SK-N-SH treated with all-trans-retinoic acid at 6 μM for 48 hours (cell line): ENCODE measurements at regions not wholly inside any gene's neighbourhood (a gene's known extent, or its start where the extent isn't known, plus 50 kb on each side); places are given as distances from the start of the nearest gene placed in this dataset.

ENCODE experiments used
- ATAC-seq: fragments of 200-7000 bp; cut with Tn5 transposase; 3 replicates; pipeline ENCODE4 v1.9.1; 2020; ENCODE audit warnings: mild to moderate bottlenecking, moderate library complexity
- ARNTL ChIP-seq: fragments of 450-650 bp; formaldehyde crosslinking; IDR thresholded peaks from 2 replicates; pipeline ENCODE4 v1.5.0; 2020; ENCODE audit warnings: low read depth, mild to moderate bottlenecking, moderate library complexity, borderline replicate concordance
- BACH2 ChIP-seq: fragments of 250-450 bp; sonication (Bioruptor Pico); IDR thresholded peaks from 2 replicates; pipeline ENCODE4 v1.9.0; 2021; ENCODE audit warnings: mild to moderate bottlenecking, borderline replicate concordance
- CSDC2 ChIP-seq: fragments of 250-450 bp; sonication (Bioruptor Pico); IDR thresholded peaks from 2 replicates; pipeline ENCODE4 v1.5.0; 2020; ENCODE audit warnings: mild to moderate bottlenecking, moderate library complexity
- GLIS3 ChIP-seq: fragments of 250-450 bp; sonication (Bioruptor Pico); IDR thresholded peaks from 2 replicates; pipeline ENCODE4 v1.5.0; 2020; ENCODE audit warnings: mild to moderate bottlenecking, moderate library complexity
- ISL1 ChIP-seq: fragments of 250-450 bp; sonication (Bioruptor Pico); IDR thresholded peaks from 2 replicates; pipeline ENCODE4 v2.1.2; 2022; ENCODE audit warnings: mild to moderate bottlenecking, moderate library complexity
- OSR1 ChIP-seq: fragments of 250-450 bp; sonication (Bioruptor Pico); IDR thresholded peaks from 2 replicates; pipeline ENCODE4 v1.8.0; 2022; ENCODE audit warnings: moderate library complexity, mild to moderate bottlenecking, inconsistent platforms
- PPARA ChIP-seq: fragments of 250-450 bp; sonication (Bioruptor Pico); IDR thresholded peaks from 2 replicates; pipeline ENCODE4 v1.5.0; 2020; ENCODE audit warnings: mild to moderate bottlenecking, borderline replicate concordance
- RARB ChIP-seq: fragments of 250-450 bp; sonication (Bioruptor Pico); IDR thresholded peaks from 2 replicates; pipeline ENCODE4 v1.8.0; 2021; ENCODE audit warnings: mild to moderate bottlenecking, moderate library complexity
- SNAI2 ChIP-seq: fragments of 250-450 bp; sonication (Bioruptor Pico); IDR thresholded peaks from 2 replicates; pipeline ENCODE4 v1.5.0; 2020; ENCODE audit warnings: mild to moderate bottlenecking, moderate library complexity
- TCF4 ChIP-seq: fragments of 250-450 bp; sonication (Bioruptor Pico); IDR thresholded peaks from 2 replicates; pipeline ENCODE4 v1.8.0; 2021; ENCODE audit warnings: mild to moderate bottlenecking, moderate library complexity, borderline replicate concordance
- TOX ChIP-seq: fragments of 250-450 bp; sonication (Bioruptor Pico); IDR thresholded peaks from 2 replicates; pipeline ENCODE4 v1.8.0; 2021; ENCODE audit warnings: mild to moderate bottlenecking, moderate library complexity, borderline replicate concordance
- ZC3H10 ChIP-seq: fragments of 250-450 bp; sonication (Bioruptor Pico); IDR thresholded peaks from 2 replicates; pipeline ENCODE4 v1.5.1; 2021; ENCODE audit warnings: mild to moderate bottlenecking, moderate library complexity
- ZFP3 ChIP-seq: fragments of 250-450 bp; sonication (Bioruptor Pico); IDR thresholded peaks from 2 replicates; pipeline ENCODE4 v1.5.0; 2020; ENCODE audit warnings: mild to moderate bottlenecking, moderate library complexity
- ZFP30 ChIP-seq: fragments of 450-650 bp; formaldehyde crosslinking; IDR thresholded peaks from 2 replicates; pipeline ENCODE4 v1.5.0; 2022; ENCODE audit warnings: mild to moderate bottlenecking, moderate library complexity
- ZNF565 ChIP-seq: fragments of 450-650 bp; formaldehyde crosslinking; conservative IDR thresholded peaks from 2 replicates; pipeline ENCODE4 v1.5.0; 2020; ENCODE audit warnings: low read depth, mild to moderate bottlenecking, moderate library complexity
- ZNF70 ChIP-seq: fragments of 450-650 bp; formaldehyde crosslinking; IDR thresholded peaks from 2 replicates; pipeline ENCODE4 v1.5.0; 2020; ENCODE audit warnings: mild to moderate bottlenecking, moderate library complexity
- ZNF8 ChIP-seq: fragments of 450-650 bp; formaldehyde crosslinking; IDR thresholded peaks from 2 replicates; pipeline ENCODE4 v1.5.0; 2020; ENCODE audit warnings: mild to moderate bottlenecking, moderate library complexity
- TF ChIP-seq, protein P1 (sequence below): fragments of 250-450 bp; sonication (Bioruptor Pico); IDR thresholded peaks from 2 replicates; pipeline ENCODE4 v1.8.0; 2021; ENCODE audit warnings: low read depth, mild to moderate bottlenecking, moderate library complexity, borderline replicate concordance
- TF ChIP-seq, protein P2 (sequence below): fragments of 250-450 bp; sonication (Bioruptor Pico); IDR thresholded peaks from 2 replicates; pipeline ENCODE4 v1.5.1; 2021; ENCODE audit warnings: mild to moderate bottlenecking, moderate library complexity
- TF ChIP-seq, protein P3 (sequence below): fragments of 250-450 bp; sonication (Bioruptor Pico); IDR thresholded peaks from 2 replicates; pipeline ENCODE4 v1.5.1; 2020; ENCODE audit warnings: low read depth, mild to moderate bottlenecking, moderate library complexity
- TF ChIP-seq, protein P4 (sequence below): fragments of 250-450 bp; sonication (Bioruptor Pico); IDR thresholded peaks from 2 replicates; pipeline ENCODE4 v1.8.0; 2020; ENCODE audit warnings: mild to moderate bottlenecking, moderate library complexity, borderline replicate concordance
- TF ChIP-seq, protein P5 (sequence below): fragments of 250-450 bp; sonication (Bioruptor Pico); IDR thresholded peaks from 2 replicates; pipeline ENCODE4 v1.5.0; 2020; ENCODE audit warnings: mild to moderate bottlenecking, moderate library complexity

DNA sequence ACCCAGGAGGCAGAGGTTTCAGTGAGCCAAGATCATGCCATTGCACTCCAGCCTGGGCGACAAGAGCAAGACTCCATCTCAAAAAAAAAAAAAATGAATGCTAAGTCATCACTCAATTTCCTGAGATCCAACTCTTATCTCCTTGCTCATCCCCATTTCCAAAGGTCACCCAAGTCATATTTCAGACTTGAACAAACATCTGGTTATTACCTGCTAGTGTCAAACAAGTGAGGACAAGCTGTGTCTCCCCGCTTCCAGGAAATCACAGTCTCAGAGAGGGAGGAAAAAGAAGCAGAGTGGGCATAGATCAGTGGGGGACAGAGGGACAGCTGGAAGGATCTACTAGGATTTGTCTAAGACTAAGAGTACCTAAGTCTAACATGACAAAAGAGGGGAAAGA lies 147.5 kb upstream of the FUNDC1 start:
- TF ChIP-seq, protein P1, sequence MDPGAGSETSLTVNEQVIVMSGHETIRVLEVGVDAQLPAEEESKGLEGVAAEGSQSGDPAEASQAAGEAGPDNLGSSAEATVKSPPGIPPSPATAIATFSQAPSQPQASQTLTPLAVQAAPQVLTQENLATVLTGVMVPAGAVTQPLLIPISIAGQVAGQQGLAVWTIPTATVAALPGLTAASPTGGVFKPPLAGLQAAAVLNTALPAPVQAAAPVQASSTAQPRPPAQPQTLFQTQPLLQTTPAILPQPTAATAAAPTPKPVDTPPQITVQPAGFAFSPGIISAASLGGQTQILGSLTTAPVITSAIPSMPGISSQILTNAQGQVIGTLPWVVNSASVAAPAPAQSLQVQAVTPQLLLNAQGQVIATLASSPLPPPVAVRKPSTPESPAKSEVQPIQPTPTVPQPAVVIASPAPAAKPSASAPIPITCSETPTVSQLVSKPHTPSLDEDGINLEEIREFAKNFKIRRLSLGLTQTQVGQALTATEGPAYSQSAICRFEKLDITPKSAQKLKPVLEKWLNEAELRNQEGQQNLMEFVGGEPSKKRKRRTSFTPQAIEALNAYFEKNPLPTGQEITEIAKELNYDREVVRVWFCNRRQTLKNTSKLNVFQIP (CRISPR knock-in tag), result no peak
- TF ChIP-seq SNAI2 (CRISPR knock-in tag), result no peak
- no peak for TF ChIP-seq TOX
- TF ChIP-seq ZFP3 (CRISPR knock-in tag), result no peak
- TF ChIP-seq ZNF565 (CRISPR knock-in tag), result no peak
- TF ChIP-seq, protein P2, sequence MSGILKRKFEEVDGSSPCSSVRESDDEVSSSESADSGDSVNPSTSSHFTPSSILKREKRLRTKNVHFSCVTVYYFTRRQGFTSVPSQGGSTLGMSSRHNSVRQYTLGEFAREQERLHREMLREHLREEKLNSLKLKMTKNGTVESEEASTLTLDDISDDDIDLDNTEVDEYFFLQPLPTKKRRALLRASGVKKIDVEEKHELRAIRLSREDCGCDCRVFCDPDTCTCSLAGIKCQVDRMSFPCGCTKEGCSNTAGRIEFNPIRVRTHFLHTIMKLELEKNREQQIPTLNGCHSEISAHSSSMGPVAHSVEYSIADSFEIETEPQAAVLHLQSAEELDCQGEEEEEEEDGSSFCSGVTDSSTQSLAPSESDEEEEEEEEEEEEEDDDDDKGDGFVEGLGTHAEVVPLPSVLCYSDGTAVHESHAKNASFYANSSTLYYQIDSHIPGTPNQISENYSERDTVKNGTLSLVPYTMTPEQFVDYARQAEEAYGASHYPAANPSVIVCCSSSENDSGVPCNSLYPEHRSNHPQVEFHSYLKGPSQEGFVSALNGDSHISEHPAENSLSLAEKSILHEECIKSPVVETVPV (CRISPR knock-in tag), result no peak
- TF ChIP-seq BACH2 (CRISPR knock-in tag), result no peak
- TF ChIP-seq, protein P3, sequence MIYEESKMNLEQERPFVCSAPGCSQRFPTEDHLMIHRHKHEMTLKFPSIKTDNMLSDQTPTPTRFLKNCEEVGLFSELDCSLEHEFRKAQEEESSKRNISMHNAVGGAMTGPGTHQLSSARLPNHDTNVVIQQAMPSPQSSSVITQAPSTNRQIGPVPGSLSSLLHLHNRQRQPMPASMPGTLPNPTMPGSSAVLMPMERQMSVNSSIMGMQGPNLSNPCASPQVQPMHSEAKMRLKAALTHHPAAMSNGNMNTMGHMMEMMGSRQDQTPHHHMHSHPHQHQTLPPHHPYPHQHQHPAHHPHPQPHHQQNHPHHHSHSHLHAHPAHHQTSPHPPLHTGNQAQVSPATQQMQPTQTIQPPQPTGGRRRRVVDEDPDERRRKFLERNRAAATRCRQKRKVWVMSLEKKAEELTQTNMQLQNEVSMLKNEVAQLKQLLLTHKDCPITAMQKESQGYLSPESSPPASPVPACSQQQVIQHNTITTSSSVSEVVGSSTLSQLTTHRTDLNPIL, result no peak
- no peak for TF ChIP-seq CSDC2
- TF ChIP-seq ZNF8 (CRISPR knock-in tag), result no peak
- ATAC-seq, result no peak

DNA sequence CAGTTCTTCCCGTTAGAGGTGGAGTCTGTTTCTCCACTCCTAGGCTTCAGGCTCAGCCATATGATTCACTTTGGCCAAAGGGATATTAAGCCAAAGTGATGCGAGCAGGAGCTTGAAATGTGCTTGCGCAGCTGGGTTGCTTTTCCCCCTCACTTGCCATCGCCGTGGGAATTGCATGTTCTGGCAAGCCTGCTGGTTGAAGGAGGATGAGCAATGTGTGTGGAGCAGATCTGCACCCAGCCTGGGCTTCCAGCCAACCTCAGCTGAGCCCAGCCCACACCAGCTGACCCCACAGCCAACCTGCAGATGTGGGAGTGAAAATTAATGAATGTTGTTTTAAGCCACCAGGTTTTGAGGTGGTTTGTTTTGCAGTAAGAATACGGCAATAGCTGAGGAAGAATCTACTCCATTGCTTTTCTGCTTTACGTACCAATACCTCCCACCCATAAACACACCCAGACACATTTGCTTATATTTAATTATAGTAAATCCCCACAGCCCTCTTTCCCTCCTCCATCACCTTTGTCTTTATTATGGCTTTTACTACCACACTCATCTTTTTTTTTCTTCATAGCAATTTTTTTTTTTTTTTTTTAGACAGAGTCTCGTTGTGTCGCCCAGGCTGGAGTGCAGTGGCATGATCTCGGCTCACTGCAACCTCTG lies 132.8 kb upstream of the FUNDC1 start:
- ATAC-seq, result peak; percentile 93
- TF ChIP-seq RARB (CRISPR knock-in tag), result no peak
- TF ChIP-seq TCF4 (CRISPR knock-in tag), result peak; percentile 24; the same call in 1 of the 2 replicates

DNA sequence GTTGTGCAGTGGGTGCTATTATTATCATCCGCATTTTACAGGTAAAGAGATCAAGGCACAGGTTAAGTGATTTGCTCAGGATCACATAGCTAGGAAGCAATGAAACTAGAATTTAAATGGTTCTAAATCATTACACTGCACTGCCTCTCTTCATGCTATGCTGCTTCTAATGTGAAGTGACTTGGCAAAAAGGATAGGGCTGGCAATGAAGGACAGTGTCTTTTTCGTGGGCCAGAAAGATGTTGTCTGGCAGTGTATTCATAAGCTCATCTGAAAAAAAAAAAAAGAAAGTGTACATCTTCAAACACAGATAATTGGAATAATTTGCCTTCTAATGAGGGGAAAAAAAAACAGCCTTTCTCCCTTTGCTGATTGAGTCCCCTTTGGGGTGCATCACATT lies 132.2 kb upstream of the FUNDC1 start:
- ATAC-seq, result peak; percentile 67
- TF ChIP-seq BACH2 (CRISPR knock-in tag), result no peak
- TF ChIP-seq GLIS3 (CRISPR knock-in tag), result no peak
- TF ChIP-seq SNAI2 (CRISPR knock-in tag), result no peak
- no peak for TF ChIP-seq ARNTL (CRISPR knock-in tag)
- TF ChIP-seq RARB (CRISPR knock-in tag), result no peak
- TF ChIP-seq TCF4 (CRISPR knock-in tag), result no peak
- TF ChIP-seq, protein P2 (CRISPR knock-in tag), result no peak
- TF ChIP-seq, protein P1 (CRISPR knock-in tag), result no peak
- no peak for TF ChIP-seq TOX
- TF ChIP-seq ZNF70 (CRISPR knock-in tag), result no peak
- TF ChIP-seq, protein P4, sequence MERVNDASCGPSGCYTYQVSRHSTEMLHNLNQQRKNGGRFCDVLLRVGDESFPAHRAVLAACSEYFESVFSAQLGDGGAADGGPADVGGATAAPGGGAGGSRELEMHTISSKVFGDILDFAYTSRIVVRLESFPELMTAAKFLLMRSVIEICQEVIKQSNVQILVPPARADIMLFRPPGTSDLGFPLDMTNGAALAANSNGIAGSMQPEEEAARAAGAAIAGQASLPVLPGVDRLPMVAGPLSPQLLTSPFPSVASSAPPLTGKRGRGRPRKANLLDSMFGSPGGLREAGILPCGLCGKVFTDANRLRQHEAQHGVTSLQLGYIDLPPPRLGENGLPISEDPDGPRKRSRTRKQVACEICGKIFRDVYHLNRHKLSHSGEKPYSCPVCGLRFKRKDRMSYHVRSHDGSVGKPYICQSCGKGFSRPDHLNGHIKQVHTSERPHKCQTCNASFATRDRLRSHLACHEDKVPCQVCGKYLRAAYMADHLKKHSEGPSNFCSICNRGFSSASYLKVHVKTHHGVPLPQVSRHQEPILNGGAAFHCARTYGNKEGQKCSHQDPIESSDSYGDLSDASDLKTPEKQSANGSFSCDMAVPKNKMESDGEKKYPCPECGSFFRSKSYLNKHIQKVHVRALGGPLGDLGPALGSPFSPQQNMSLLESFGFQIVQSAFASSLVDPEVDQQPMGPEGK (CRISPR knock-in tag), result no peak
- no peak for TF ChIP-seq ZFP30 (CRISPR knock-in tag)
- no peak for TF ChIP-seq ISL1 (CRISPR knock-in tag)
- no peak for TF ChIP-seq OSR1 (CRISPR knock-in tag)
- TF ChIP-seq ZNF8 (CRISPR knock-in tag), result no peak
- TF ChIP-seq PPARA (CRISPR knock-in tag), result no peak
- TF ChIP-seq, protein P3, result no peak
- TF ChIP-seq, protein P5, sequence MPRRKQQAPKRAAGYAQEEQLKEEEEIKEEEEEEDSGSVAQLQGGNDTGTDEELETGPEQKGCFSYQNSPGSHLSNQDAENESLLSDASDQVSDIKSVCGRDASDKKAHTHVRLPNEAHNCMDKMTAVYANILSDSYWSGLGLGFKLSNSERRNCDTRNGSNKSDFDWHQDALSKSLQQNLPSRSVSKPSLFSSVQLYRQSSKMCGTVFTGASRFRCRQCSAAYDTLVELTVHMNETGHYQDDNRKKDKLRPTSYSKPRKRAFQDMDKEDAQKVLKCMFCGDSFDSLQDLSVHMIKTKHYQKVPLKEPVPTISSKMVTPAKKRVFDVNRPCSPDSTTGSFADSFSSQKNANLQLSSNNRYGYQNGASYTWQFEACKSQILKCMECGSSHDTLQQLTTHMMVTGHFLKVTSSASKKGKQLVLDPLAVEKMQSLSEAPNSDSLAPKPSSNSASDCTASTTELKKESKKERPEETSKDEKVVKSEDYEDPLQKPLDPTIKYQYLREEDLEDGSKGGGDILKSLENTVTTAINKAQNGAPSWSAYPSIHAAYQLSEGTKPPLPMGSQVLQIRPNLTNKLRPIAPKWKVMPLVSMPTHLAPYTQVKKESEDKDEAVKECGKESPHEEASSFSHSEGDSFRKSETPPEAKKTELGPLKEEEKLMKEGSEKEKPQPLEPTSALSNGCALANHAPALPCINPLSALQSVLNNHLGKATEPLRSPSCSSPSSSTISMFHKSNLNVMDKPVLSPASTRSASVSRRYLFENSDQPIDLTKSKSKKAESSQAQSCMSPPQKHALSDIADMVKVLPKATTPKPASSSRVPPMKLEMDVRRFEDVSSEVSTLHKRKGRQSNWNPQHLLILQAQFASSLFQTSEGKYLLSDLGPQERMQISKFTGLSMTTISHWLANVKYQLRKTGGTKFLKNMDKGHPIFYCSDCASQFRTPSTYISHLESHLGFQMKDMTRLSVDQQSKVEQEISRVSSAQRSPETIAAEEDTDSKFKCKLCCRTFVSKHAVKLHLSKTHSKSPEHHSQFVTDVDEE (CRISPR knock-in tag), result no peak
- TF ChIP-seq ZC3H10, result no peak
- no peak for TF ChIP-seq CSDC2
